Upper lobe of left lung (tissue), 4 donors: ENCODE measurements at regions not wholly inside any gene's neighbourhood (a gene's known extent, or its start where the extent isn't known, plus 50 kb on each side); places are given as distances from the start of the nearest gene placed in this dataset.

Source experiments
- CTCF ChIP-seq, 6 experiments: fragments of 450-650 bp in 4 of 6; fragments of 200-600 bp in 2 of 6; sonication (generic) in 2 of 6; IDR thresholded peaks; one replicate each; pipeline ENCODE4 v1.5.1; 2016 to 2019; ENCODE audit warnings: antibody characterized with exemption in 6 of 6
- POLR2A ChIP-seq, 4 donors: fragments of 450-650 bp; IDR thresholded peaks; one replicate each; pipeline ENCODE4 v1.5.1; 2016 to 2017; ENCODE audit warnings: antibody characterized with exemption in 4 of 4, mild to moderate bottlenecking in 2 of 4
- POLR2AphosphoS5 ChIP-seq, 2 donors: sonication (generic); formaldehyde crosslinking; IDR thresholded peaks; one replicate each; pipeline ENCODE4 v1.5.1; 2017; ENCODE audit warnings: antibody characterized with exemption in 2 of 2

- TF ChIP-seq CTCF (IDR thresholded peaks at IDR 0.05): no peak
- no peak for TF ChIP-seq POLR2A (IDR thresholded peaks at IDR 0.05)
- TF ChIP-seq POLR2AphosphoS5 (IDR thresholded peaks at IDR 0.05): no peak
These were observed 666.0 kb downstream of the DSC3 start for GRCh38 chr18:30376515-30376914.
